ENCODE measurements at regions not wholly inside any gene's neighbourhood (a gene's known extent, or its start where the extent isn't known, plus 50 kb on each side); places are given as distances from the start of the nearest gene placed in this dataset.
A peak's percentile ranks its signal among the peaks of the same experiment; 100 is the strongest.
"Not testable (repeated sequence)": the region's sequence is repeated elsewhere in the genome, so short reads cannot be mapped to it uniquely, and the experiment has no call there.

- H3K27me3 Mint-ChIP-seq (ENCODE audit: insufficient read depth): peaks cover 4% of the 10 kb centered on the region; the same call in 1 of the 2 replicates
- DNase-seq: no peak
- no peak for TF ChIP-seq CTCF (IDR thresholded peaks at IDR 0.05)
Measured at GRCh38 chr4:149047368-149047767, 605.2 kb upstream of the NR3C2 start.

GRCh38 chr4:149045731-149046130 is 603.5 kb upstream of the NR3C2 start:
- H3K27ac Mint-ChIP-seq: no peak overlapping the region
- no peak for DNase-seq
- peaks cover 4% of the 10 kb centered on the region; the same call in 1 of the 2 replicates for H3K9me3 Mint-ChIP-seq
- no peaks in the 10 kb centered on the region for H3K36me3 Mint-ChIP-seq (ENCODE audit: low read depth)
- no peak for TF ChIP-seq CTCF (IDR thresholded peaks at IDR 0.05)
- peaks cover 4% of the 10 kb centered on the region; the same call in 1 of the 2 replicates for H3K27me3 Mint-ChIP-seq (ENCODE audit: insufficient read depth)
- no peaks in the 10 kb centered on the region for H3K4me1 Mint-ChIP-seq (ENCODE audit: low read depth)
- no peak overlapping the region for H3K4me3 Mint-ChIP-seq

More at GRCh38 chr4:149047368-149047767, 605.2 kb upstream of the NR3C2 start:
- Mint-ChIP-seq H3K4me1 (ENCODE audit: low read depth) (no peaks in the 10 kb centered on the region), H3K36me3 (ENCODE audit: low read depth) (no peaks in the 10 kb centered on the region), H3K9me3 (no peaks in the 10 kb centered on the region), H3K27ac (no peak overlapping the region), H3K4me3 (no peak overlapping the region)

- not testable (repeated sequence) for H3K27ac Mint-ChIP-seq
Measured at GRCh38 chr4:149039786-149040185, 597.6 kb upstream of the NR3C2 start.

GRCh38 chr4:149031399-149031798 is 589.2 kb upstream of the NR3C2 start:
- H3K4me1 Mint-ChIP-seq (ENCODE audit: low read depth): no peaks in the 10 kb centered on the region
- DNase-seq: no peak
- no peak overlapping the region for H3K27ac Mint-ChIP-seq
- H3K27me3 Mint-ChIP-seq (ENCODE audit: insufficient read depth): peaks cover 3% of the 10 kb centered on the region
- no peak overlapping the region for H3K4me3 Mint-ChIP-seq
- no peaks in the 10 kb centered on the region for H3K36me3 Mint-ChIP-seq (ENCODE audit: low read depth)
- no peaks in the 10 kb centered on the region for H3K9me3 Mint-ChIP-seq
- TF ChIP-seq CTCF (IDR thresholded peaks at IDR 0.05): peak; percentile 57

More at GRCh38 chr4:149039786-149040185, 597.6 kb upstream of the NR3C2 start:
- H3K4me1 Mint-ChIP-seq (ENCODE audit: low read depth); H3K27me3 Mint-ChIP-seq (ENCODE audit: insufficient read depth); H3K4me3 Mint-ChIP-seq; H3K9me3 Mint-ChIP-seq; H3K36me3 Mint-ChIP-seq (ENCODE audit: low read depth); DNase-seq: not testable (repeated sequence)

- no peaks in the 10 kb centered on the region for H3K4me1 Mint-ChIP-seq (ENCODE audit: low read depth)
- no peaks in the 10 kb centered on the region for H3K36me3 Mint-ChIP-seq (ENCODE audit: low read depth)
- H3K4me3 Mint-ChIP-seq: no peak overlapping the region
- peaks cover 3% of the 10 kb centered on the region for H3K27me3 Mint-ChIP-seq (ENCODE audit: insufficient read depth)
- H3K27ac Mint-ChIP-seq: no peak overlapping the region
- TF ChIP-seq CTCF (IDR thresholded peaks at IDR 0.05): no peak
- H3K9me3 Mint-ChIP-seq: no peaks in the 10 kb centered on the region
- no peak for DNase-seq
Measured at GRCh38 chr4:149029056-149029651, 586.9 kb upstream of the NR3C2 start.

GRCh38 chr4:149026696-149027095 is 584.5 kb upstream of the NR3C2 start:
- no peak overlapping the region for H3K4me3 Mint-ChIP-seq
- no peak overlapping the region for H3K27ac Mint-ChIP-seq
- no peaks in the 10 kb centered on the region for H3K9me3 Mint-ChIP-seq
- no peak for DNase-seq
- no peak for TF ChIP-seq CTCF (IDR thresholded peaks at IDR 0.05)
- H3K27me3 Mint-ChIP-seq (ENCODE audit: insufficient read depth): peaks cover 3% of the 10 kb centered on the region
- no peaks in the 10 kb centered on the region for H3K36me3 Mint-ChIP-seq (ENCODE audit: low read depth)
- no peaks in the 10 kb centered on the region for H3K4me1 Mint-ChIP-seq (ENCODE audit: low read depth)
